GM23338 (cell line): ENCODE measurements at regions not wholly inside any gene's neighbourhood (a gene's known extent, or its start where the extent isn't known, plus 50 kb on each side); places are given as distances from the start of the nearest gene placed in this dataset.

Experiments used
- CREB1 ChIP-seq: fragments of 250-450 bp; sonication (Bioruptor Pico); IDR thresholded peaks from 2 replicates; pipeline ENCODE4 v1.5.0; 2020; ENCODE audit warnings: low read depth, mild to moderate bottlenecking, moderate library complexity
- CTCF ChIP-seq, 2 experiments: fragments of 200-600 bp in 1 of 2; sonication (generic) in 1 of 2; conservative IDR thresholded peaks; 2 replicates each; pipeline versions ENCODE4 v1.5.1 to v1.6.1; 2016 to 2017; ENCODE audit warnings: antibody characterized with exemption in 2 of 2, low read depth in 2 of 2, mild to moderate bottlenecking in 2 of 2, moderate library complexity in 1 of 2
- ETS1 ChIP-seq: IDR thresholded peaks from 2 replicates; pipeline ENCODE4 v1.6.1; 2016; ENCODE audit warnings: antibody characterized with exemption
- EZH2 ChIP-seq: fragments of 200-600 bp; sonication (generic); IDR thresholded peaks from one replicate; pipeline ENCODE4 v1.8.0; 2017; ENCODE audit warnings: antibody characterized with exemption, mild to moderate bottlenecking, low read depth; ENCODE audit not compliant: unreplicated experiment
- EZH2phosphoT487 ChIP-seq: fragments of 200-600 bp; sonication (generic); IDR thresholded peaks from one replicate; pipeline ENCODE4 v1.8.1; 2018; ENCODE audit warnings: antibody characterized with exemption; ENCODE audit not compliant: unreplicated experiment
- JUNB ChIP-seq: IDR thresholded peaks from one replicate; pipeline ENCODE4 v1.6.1; 2016; ENCODE audit warnings: antibody characterized with exemption; ENCODE audit not compliant: unreplicated experiment
- NANOG ChIP-seq: IDR thresholded peaks from 2 replicates; pipeline ENCODE4 v1.6.1; 2016; ENCODE audit warnings: antibody characterized with exemption, borderline replicate concordance
- POLR2AphosphoS5 ChIP-seq: IDR thresholded peaks from 2 replicates; pipeline ENCODE4 v1.6.1; 2016; ENCODE audit warnings: antibody characterized with exemption, low read depth
- REST ChIP-seq: IDR thresholded peaks from one replicate; pipeline ENCODE4 v1.6.1; 2018; ENCODE audit warnings: antibody characterized with exemption; ENCODE audit not compliant: unreplicated experiment
- STAT1 ChIP-seq: IDR thresholded peaks from one replicate; pipeline ENCODE4 v1.6.1; 2016; ENCODE audit warnings: antibody characterized with exemption; ENCODE audit not compliant: unreplicated experiment
- ZNF114 ChIP-seq: fragments of 250-450 bp; sonication (Bioruptor Pico); IDR thresholded peaks from 2 replicates; pipeline ENCODE4 v1.5.0; 2020; ENCODE audit warnings: mild to moderate bottlenecking, moderate library complexity
- ZNF331 ChIP-seq: fragments of 250-450 bp; sonication (Bioruptor Pico); IDR thresholded peaks from 2 replicates; pipeline ENCODE4 v1.5.0; 2020; ENCODE audit warnings: low read depth, mild to moderate bottlenecking, moderate library complexity
- ZNF462 ChIP-seq: fragments of 250-450 bp; sonication (Bioruptor Pico); IDR thresholded peaks from 2 replicates; pipeline ENCODE4 v1.5.0; 2020; ENCODE audit warnings: mild to moderate bottlenecking, moderate library complexity

- no peak for TF ChIP-seq CTCF (conservative IDR thresholded peaks at IDR 0.05; ENCODE audit: low read depth in 2 of 2)
- TF ChIP-seq REST, result no peak
- TF ChIP-seq POLR2AphosphoS5, result no peak
- TF ChIP-seq EZH2phosphoT487, result no peak
- TF ChIP-seq EZH2, result no peak
- no peak for TF ChIP-seq JUNB
- TF ChIP-seq ETS1, result no peak
- no peak for TF ChIP-seq ZNF114 (CRISPR knock-in tag)
- TF ChIP-seq STAT1, result no peak
- no peak for TF ChIP-seq ZNF331 (CRISPR knock-in tag)
- no peak for TF ChIP-seq CREB1
- no peak for TF ChIP-seq NANOG
- TF ChIP-seq ZNF462 (CRISPR knock-in tag), result no peak
Observed at GRCh38 chr21:41685511-41686149, 81.2 kb downstream of the RIPK4 start.
